ENCODE measurements at regions not wholly inside any gene's neighbourhood (a gene's known extent, or its start where the extent isn't known, plus 50 kb on each side); places are given as distances from the start of the nearest gene placed in this dataset.

GRCh38 chr6:108789475-108789874, 58.7 kb upstream of the ARMC2 start:
- Histone ChIP-seq H3K4me1 (ENCODE audit: insufficient read depth, low read length) (no peaks in the 10 kb centered on the region), H3K4me3 (ENCODE audit: low read length) (no peak overlapping the region), H3K9me3 (ENCODE audit: low read length) (no peaks in the 10 kb centered on the region), H3K36me3 (ENCODE audit: insufficient read depth, low read length) (no peaks in the 10 kb centered on the region), H3K27me3 (ENCODE audit: insufficient read depth, low read length, poor library complexity, severe bottlenecking) (no peaks in the 10 kb centered on the region), H3K27ac (ENCODE audit: low read depth, low read length) (no peak overlapping the region)
- Mint-ChIP-seq H3K36me3 (peaks cover 0 to 20% (median 0%) of the 10 kb centered on the region in 3 donors), H3K4me3 (no peak overlapping the region), H3K4me1 (no peaks in the 10 kb centered on the region), H3K9me3 (peaks cover 0 to 13% (median 3%) of the 10 kb centered on the region in 5 donors), H3K27me3 (no peaks in the 10 kb centered on the region), H3K27ac (no peak overlapping the region)
- ChIA-PET POLR2A (no interaction called here), CTCF (no interaction called here)
- DNase-seq = no peak

DNA sequence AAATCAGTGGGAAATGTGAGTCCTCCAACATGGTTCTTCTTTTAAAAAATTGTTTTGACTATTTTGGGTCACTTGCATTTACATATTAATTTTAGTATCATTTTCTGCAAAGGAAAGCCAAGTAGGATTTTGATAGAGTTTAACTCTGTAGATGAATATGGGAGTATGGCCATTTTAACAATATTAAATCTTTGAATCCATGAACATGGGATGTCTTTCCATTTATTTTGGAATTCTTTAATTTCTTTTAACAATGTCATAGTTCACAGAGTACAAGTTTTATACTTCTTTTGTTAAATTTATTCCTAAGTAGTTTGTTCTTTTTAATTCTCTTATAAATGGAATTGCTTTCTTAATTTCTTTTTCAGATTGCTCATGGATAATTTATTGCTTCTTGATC, 56.5 kb upstream of the ARMC2 start:
- POLR2A ChIA-PET = no interaction called here
- peaks cover 0 to 13% (median 3%) of the 10 kb centered on the region in 5 donors for H3K9me3 Mint-ChIP-seq
- Histone ChIP-seq H3K27ac (ENCODE audit: low read depth, low read length) (no peak overlapping the region), H3K4me1 (ENCODE audit: insufficient read depth, low read length) (peaks cover under 1% of the 10 kb centered on the region), H3K36me3 (ENCODE audit: insufficient read depth, low read length) (no peaks in the 10 kb centered on the region), H3K9me3 (ENCODE audit: low read length) (no peaks in the 10 kb centered on the region), H3K4me3 (ENCODE audit: low read length) (no peak overlapping the region), H3K27me3 (ENCODE audit: insufficient read depth, low read length, poor library complexity, severe bottlenecking) (no peaks in the 10 kb centered on the region)
- no peaks in the 10 kb centered on the region for H3K27me3 Mint-ChIP-seq
- CTCF ChIA-PET = no interaction called here
- peaks cover 0 to 20% (median 0%) of the 10 kb centered on the region in 3 donors for H3K36me3 Mint-ChIP-seq
- no peak for DNase-seq
- peaks cover 0 to 1% (median under 1%) of the 10 kb centered on the region in 3 donors for H3K4me1 Mint-ChIP-seq
- no peak overlapping the region for H3K4me3 Mint-ChIP-seq
- no peak overlapping the region for H3K27ac Mint-ChIP-seq

- no peak for DNase-seq
- Histone ChIP-seq H3K4me1 (ENCODE audit: insufficient read depth, low read length) (peaks cover 20% of the 10 kb centered on the region), H3K27me3 (ENCODE audit: insufficient read depth, low read length, poor library complexity, severe bottlenecking) (no peaks in the 10 kb centered on the region), H3K4me3 (ENCODE audit: low read length) (no peak overlapping the region), H3K27ac (ENCODE audit: low read depth, low read length) (no peak overlapping the region), H3K9me3 (ENCODE audit: low read length) (no peaks in the 10 kb centered on the region), H3K36me3 (ENCODE audit: insufficient read depth, low read length) (no peaks in the 10 kb centered on the region)
- Mint-ChIP-seq H3K27ac (peak overlapping the region in 1 of 8 donors; percentile 72), H3K4me3 (no peak overlapping the region), H3K27me3 (no peaks in the 10 kb centered on the region), H3K9me3 (peaks cover 0 to 5% (median 0%) of the 10 kb centered on the region in 5 donors), H3K36me3 (peaks cover 0 to 11% (median 0%) of the 10 kb centered on the region in 3 donors), H3K4me1 (peaks cover 19 to 21% (median 21%) of the 10 kb centered on the region in 3 donors)
- ChIA-PET POLR2A (no interaction called here), CTCF (no interaction called here)
Observed at GRCh38 chr6:108793516-108794251, 54.5 kb upstream of the ARMC2 start.

- Mint-ChIP-seq H3K4me3 (no peak overlapping the region), H3K36me3 (no peaks in the 10 kb centered on the region), H3K27ac (no peak overlapping the region), H3K9me3 (no peaks in the 10 kb centered on the region), H3K4me1 (peaks cover 33 to 35% (median 35%) of the 10 kb centered on the region in 3 donors), H3K27me3 (no peaks in the 10 kb centered on the region)
- ChIA-PET CTCF (no interaction called here), POLR2A (no interaction called here)
- no peak for DNase-seq
- no peaks in the 10 kb centered on the region for H3K36me3 ChIP-seq (ENCODE audit: insufficient read depth, low read length)
- no peaks in the 10 kb centered on the region for H3K27me3 ChIP-seq (ENCODE audit: insufficient read depth, low read length, poor library complexity, severe bottlenecking)
- H3K4me3 ChIP-seq (ENCODE audit: low read length) = no peak overlapping the region
- peaks cover 29% of the 10 kb centered on the region for H3K4me1 ChIP-seq (ENCODE audit: insufficient read depth, low read length)
- H3K9me3 ChIP-seq (ENCODE audit: low read length) = no peaks in the 10 kb centered on the region
- H3K27ac ChIP-seq (ENCODE audit: low read depth, low read length) = no peak overlapping the region
Observed at GRCh38 chr6:108795122-108795521, 53.1 kb upstream of the ARMC2 start.

GRCh38 chr6:108795814-108796213, 52.4 kb upstream of the ARMC2 start:
- Mint-ChIP-seq H3K4me1 (peaks cover 37 to 40% (median 39%) of the 10 kb centered on the region in 3 donors), H3K36me3 (no peaks in the 10 kb centered on the region), H3K27ac (no peak overlapping the region), H3K9me3 (no peaks in the 10 kb centered on the region), H3K27me3 (no peaks in the 10 kb centered on the region), H3K4me3 (no peak overlapping the region)
- ChIA-PET CTCF (interaction anchor here (1.1 kb wide), 1 partner anchor 14 kb away, joined by 4 read pairs; no protein-coding TSS in a partner anchor), POLR2A (no interaction called here)
- Histone ChIP-seq H3K36me3 (ENCODE audit: insufficient read depth, low read length) (no peaks in the 10 kb centered on the region), H3K4me1 (ENCODE audit: insufficient read depth, low read length) (peaks cover 29% of the 10 kb centered on the region), H3K4me3 (ENCODE audit: low read length) (no peak overlapping the region), H3K9me3 (ENCODE audit: low read length) (no peaks in the 10 kb centered on the region), H3K27ac (ENCODE audit: low read depth, low read length) (no peak overlapping the region), H3K27me3 (ENCODE audit: insufficient read depth, low read length, poor library complexity, severe bottlenecking) (no peaks in the 10 kb centered on the region)
- DNase-seq = no peak

DNA sequence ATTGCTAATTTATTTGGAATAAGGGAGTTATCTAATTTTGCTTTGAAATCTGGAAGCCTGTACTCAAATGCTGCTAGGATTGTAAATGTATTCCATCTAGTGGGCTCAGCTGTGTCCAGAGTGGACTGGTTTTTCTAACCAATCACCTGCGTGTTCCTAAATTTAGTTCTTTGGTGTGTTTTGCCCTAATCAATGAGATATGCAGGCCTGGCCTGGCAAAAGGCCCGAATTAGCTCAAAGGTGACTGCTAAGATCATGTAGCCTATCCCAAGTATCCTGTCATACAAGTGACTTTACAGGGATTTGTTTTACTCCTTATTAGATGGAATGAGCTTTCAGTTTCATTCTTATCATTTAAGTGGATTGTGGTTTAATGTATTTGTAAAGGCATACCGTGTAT, 51.3 kb upstream of the ARMC2 start:
- peaks cover 29% of the 10 kb centered on the region for H3K4me1 ChIP-seq (ENCODE audit: insufficient read depth, low read length)
- H3K27ac ChIP-seq (ENCODE audit: low read depth, low read length) = no peak overlapping the region
- no peaks in the 10 kb centered on the region for H3K27me3 ChIP-seq (ENCODE audit: insufficient read depth, low read length, poor library complexity, severe bottlenecking)
- DNase-seq = no peak
- H3K9me3 ChIP-seq (ENCODE audit: low read length) = no peaks in the 10 kb centered on the region
- no peaks in the 10 kb centered on the region for H3K27me3 Mint-ChIP-seq
- H3K36me3 ChIP-seq (ENCODE audit: insufficient read depth, low read length) = no peaks in the 10 kb centered on the region
- CTCF ChIA-PET = interaction anchor here (1.1 kb wide), 2 partner anchors 39 to 51 kb away, joined by 3 read pairs; partner anchors contain the start of gene ARMC2
- peak overlapping the region in 1 of 7 donors; percentile 25 for H3K4me3 Mint-ChIP-seq
- H3K9me3 Mint-ChIP-seq = no peaks in the 10 kb centered on the region
- no peaks in the 10 kb centered on the region for H3K36me3 Mint-ChIP-seq
- peak overlapping the region in 7 of 8 donors; percentile 6 to 78 (median 73) for H3K27ac Mint-ChIP-seq
- peaks cover 42 to 49% (median 48%) of the 10 kb centered on the region in 3 donors for H3K4me1 Mint-ChIP-seq
- POLR2A ChIA-PET = interaction anchor here (1.2 kb wide), 1 partner anchor 238 kb away, joined by 4 read pairs; no protein-coding TSS in a partner anchor
- no peak overlapping the region for H3K4me3 ChIP-seq (ENCODE audit: low read length)

GRCh38 chr6:108797951-108798669, 50.1 kb upstream of the ARMC2 start:
- H3K4me1 ChIP-seq (ENCODE audit: insufficient read depth, low read length) = peaks cover 29% of the 10 kb centered on the region
- peak overlapping the region; percentile 41 for H3K4me3 ChIP-seq (ENCODE audit: low read length)
- CTCF ChIA-PET = interaction anchor here (1.1 to 1.3 kb wide), 5 partner anchors 15 to 275 kb away, joined by 3 read pairs; partner anchors contain the start of gene ARMC2
- POLR2A ChIA-PET = interaction anchor here (1.2 kb wide), 1 partner anchor 240 kb away, joined by 4 read pairs; no protein-coding TSS in a partner anchor
- no peaks in the 10 kb centered on the region for H3K9me3 ChIP-seq (ENCODE audit: low read length)
- Mint-ChIP-seq H3K4me1 (peaks cover 43 to 50% (median 49%) of the 10 kb centered on the region in 3 donors), H3K27ac (peak overlapping the region; percentile 32 to 93 (median 85)), H3K36me3 (no peaks in the 10 kb centered on the region), H3K9me3 (no peaks in the 10 kb centered on the region), H3K4me3 (peak overlapping the region in 6 of 7 donors; percentile 72 to 92 (median 78)), H3K27me3 (no peaks in the 10 kb centered on the region)
- no peaks in the 10 kb centered on the region for H3K36me3 ChIP-seq (ENCODE audit: insufficient read depth, low read length)
- no peak for DNase-seq
- H3K27me3 ChIP-seq (ENCODE audit: insufficient read depth, low read length, poor library complexity, severe bottlenecking) = no peaks in the 10 kb centered on the region
- H3K27ac ChIP-seq (ENCODE audit: low read depth, low read length) = no peak overlapping the region

Measured in CD8-positive, alpha-beta memory T cell (primary cell).